Stimulated activated naive CD8-positive, alpha-beta T cell treated with anti-CD3 and anti-CD28 coated beads, Interleukin-15, Interleukin-2, amounts not matched to agents 100 ng/mL and 50 ng/mL, for 24 hours (primary cell): ENCODE measurements at regions not wholly inside any gene's neighbourhood (a gene's known extent, or its start where the extent isn't known, plus 50 kb on each side); places are given as distances from the start of the nearest gene placed in this dataset.
"Not testable (repeated sequence)": the region's sequence is repeated elsewhere in the genome, so short reads cannot be mapped to it uniquely, and the experiment has no call there.

Source experiments
- H3K27ac Mint-ChIP-seq: one replicate; pipeline ENCODE4 v1.8.0; 2021; ENCODE audit warnings: mild to moderate bottlenecking, mixed read lengths
- H3K27me3 Mint-ChIP-seq: one replicate; pipeline ENCODE4 v1.8.0; 2021; ENCODE audit warnings: mixed read lengths
- H3K36me3 Mint-ChIP-seq: one replicate; pipeline ENCODE4 v1.8.0; 2021; ENCODE audit warnings: low read depth, mixed read lengths
- H3K4me1 Mint-ChIP-seq: one replicate; pipeline ENCODE4 v1.8.0; 2021; ENCODE audit warnings: low read depth, mixed read lengths
- H3K4me3 Mint-ChIP-seq: one replicate; pipeline ENCODE4 v1.8.0; 2021; ENCODE audit warnings: mild to moderate bottlenecking, mixed read lengths
- H3K9me3 Mint-ChIP-seq: one replicate; pipeline ENCODE4 v1.8.0; 2021; ENCODE audit warnings: mixed read lengths

DNA sequence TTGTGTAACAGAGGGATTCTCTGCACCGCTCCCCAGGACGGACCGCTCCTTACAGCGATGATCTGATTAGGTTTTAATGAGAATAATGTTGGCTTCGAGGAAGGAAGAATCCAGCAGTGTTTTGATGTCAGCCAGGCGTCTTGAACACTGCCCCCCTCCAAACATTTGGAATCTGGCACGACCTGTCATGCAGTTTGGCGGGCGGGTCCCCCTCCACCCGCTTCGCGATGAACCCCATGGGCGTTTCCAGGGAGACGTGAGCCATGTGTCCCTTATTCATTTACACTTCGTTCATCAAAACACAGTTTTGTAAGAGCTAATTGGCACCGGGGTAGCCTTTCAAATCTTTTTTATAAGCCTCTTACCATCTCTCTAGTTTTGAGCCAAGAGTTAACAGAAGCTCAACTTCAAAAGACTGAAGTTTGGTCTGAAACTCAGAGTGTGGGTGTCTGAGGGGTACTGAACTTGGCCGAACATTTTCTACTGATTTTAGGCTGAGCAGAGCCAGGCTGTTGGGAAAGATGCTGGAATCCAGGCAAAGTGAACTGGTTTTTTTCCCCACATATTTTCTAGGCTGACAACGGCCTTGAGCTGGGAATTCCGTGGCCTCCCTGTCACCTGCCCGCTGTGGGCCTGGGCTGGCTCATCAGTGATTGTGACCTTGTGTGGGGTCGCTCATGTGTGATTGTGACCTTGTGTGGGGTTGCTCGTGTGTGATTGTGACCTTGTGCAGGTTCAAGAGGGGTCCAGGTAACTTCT lies 214.8 kb upstream of the ZNF469 start:
- not testable (repeated sequence) for H3K27ac Mint-ChIP-seq, H3K9me3 Mint-ChIP-seq, H3K36me3 Mint-ChIP-seq, H3K4me3 Mint-ChIP-seq, H3K4me1 Mint-ChIP-seq
- peaks cover 21% of the 10 kb centered on the region for H3K27me3 Mint-ChIP-seq

DNA sequence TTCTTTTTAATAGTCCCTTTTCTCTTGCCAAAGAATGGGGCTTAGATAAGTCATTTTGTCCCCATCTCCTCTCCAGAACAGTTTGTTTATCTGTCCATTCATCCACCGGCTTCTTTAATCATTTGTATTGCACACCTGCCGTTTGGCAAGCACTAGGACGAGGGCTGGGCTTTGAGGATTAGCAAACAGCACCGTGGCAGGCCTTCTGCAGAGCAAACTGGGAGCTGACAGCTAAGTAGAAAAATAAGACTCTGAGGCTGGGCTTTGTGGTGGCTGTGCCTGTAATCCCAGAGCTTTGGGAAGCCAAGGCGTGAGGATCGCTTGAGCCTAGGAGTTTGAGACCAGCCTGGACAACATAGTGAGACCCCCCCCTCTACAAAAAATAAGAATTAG lies 214.2 kb upstream of the ZNF469 start:
- peaks cover 23% of the 10 kb centered on the region for H3K27me3 Mint-ChIP-seq
- H3K36me3 Mint-ChIP-seq, H3K9me3 Mint-ChIP-seq, H3K4me1 Mint-ChIP-seq, H3K4me3 Mint-ChIP-seq, H3K27ac Mint-ChIP-seq: not testable (repeated sequence)

DNA sequence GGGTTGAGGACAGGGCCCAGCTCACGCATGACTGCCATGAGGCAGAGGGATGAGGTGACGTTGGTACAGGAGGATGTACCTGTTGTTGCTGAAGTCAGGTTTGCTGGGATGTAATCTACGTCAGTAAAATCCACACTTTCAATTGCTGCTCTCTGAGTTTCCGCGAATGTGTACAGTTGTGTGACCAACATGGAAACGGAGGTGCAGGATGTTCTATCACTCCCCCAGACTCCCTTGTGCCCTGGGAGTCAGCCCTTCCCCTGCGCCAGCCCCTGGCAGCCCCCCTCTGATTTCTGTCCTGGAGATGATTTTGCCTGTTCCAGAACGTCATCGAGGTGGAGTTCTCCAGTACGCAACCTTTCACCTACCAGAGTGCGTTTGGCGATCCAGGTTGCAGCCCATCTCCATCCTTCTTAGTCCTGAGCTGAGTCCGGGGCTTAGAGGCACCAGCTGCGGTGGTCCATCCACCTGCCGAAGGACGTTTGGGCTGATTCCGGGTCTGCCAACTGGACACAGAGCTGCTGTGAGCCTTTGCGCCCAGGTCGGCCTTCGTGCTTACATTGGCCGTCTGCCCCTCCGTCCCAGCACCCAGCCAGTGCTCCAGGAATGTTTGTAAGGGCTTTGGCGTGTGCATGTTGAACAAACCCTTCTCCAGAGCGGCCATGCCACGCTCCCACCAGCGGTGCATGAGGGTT lies 213.5 kb upstream of the ZNF469 start:
- not testable (repeated sequence) for H3K27ac Mint-ChIP-seq, H3K4me3 Mint-ChIP-seq, H3K36me3 Mint-ChIP-seq, H3K4me1 Mint-ChIP-seq, H3K9me3 Mint-ChIP-seq
- H3K27me3 Mint-ChIP-seq, result peaks cover 23% of the 10 kb centered on the region

DNA sequence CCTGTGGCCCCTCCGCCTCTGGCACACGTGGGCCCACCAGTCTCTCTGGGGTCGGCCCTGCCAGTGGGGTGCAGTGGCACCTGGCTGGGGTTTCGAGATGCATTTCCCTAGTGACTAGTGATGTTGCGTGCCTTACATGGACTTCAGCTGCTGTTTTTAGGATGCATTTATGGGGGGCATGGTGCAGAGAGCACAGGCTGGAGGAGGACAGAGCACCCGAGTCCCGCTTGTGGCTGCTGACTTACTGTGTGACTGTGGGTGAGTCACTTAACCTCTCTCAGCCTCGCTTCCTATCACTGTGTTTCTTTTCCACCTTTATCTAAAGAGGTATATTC lies 213.0 kb upstream of the ZNF469 start:
- not testable (repeated sequence) for H3K27ac Mint-ChIP-seq, H3K36me3 Mint-ChIP-seq, H3K9me3 Mint-ChIP-seq, H3K4me1 Mint-ChIP-seq, H3K4me3 Mint-ChIP-seq
- H3K27me3 Mint-ChIP-seq, result peaks cover 23% of the 10 kb centered on the region

DNA sequence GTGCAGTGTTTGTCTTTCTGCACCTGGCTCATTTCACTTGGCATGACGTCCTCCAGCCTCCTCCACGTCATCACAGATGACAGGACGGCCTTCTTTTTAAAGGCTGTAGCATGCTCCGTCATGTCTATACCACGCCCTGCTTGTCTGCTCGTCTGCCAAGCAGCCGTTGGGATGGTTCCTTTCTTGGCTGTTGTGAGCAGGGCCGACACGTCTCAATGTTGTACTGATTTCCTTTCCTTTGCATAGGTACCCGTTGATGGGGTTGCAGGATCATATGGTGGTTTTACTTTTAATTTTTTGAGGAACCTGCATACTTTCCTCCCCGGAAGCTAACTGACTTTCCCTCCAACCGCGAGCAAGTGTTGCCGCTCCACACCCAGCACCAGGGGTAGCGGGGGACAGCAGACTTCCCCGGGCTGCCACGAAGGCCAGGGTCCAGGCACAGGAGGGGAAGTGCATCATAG lies 212.2 kb upstream of the ZNF469 start:
- no peak overlapping the region for H3K27ac Mint-ChIP-seq
- peaks cover 5% of the 10 kb centered on the region for H3K4me1 Mint-ChIP-seq
- H3K9me3 Mint-ChIP-seq, result peaks cover 4% of the 10 kb centered on the region
- no peak overlapping the region for H3K4me3 Mint-ChIP-seq
- no peaks in the 10 kb centered on the region for H3K36me3 Mint-ChIP-seq
- peaks cover 23% of the 10 kb centered on the region for H3K27me3 Mint-ChIP-seq

DNA sequence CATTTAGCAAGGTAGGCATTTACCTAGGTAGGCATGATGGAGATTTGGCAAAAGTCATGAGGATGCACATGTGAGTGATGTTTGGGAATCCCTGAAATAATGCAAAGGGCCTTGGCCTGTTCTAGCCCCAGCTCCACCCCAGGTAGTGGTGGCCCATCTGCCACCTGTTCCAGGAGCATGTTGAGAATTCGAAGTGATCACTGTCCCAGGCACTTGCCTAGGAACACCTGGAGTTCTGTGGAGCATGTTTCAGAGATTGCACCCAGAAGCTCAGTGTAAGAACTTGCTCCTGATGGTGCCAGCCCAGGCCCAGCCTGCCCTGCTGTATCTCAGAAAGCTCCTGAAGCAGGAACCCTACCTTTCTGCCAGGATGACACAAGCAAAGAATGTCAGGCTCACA lies 211.6 kb upstream of the ZNF469 start:
- H3K36me3 Mint-ChIP-seq, H3K27ac Mint-ChIP-seq, H3K4me1 Mint-ChIP-seq, H3K9me3 Mint-ChIP-seq, H3K4me3 Mint-ChIP-seq: not testable (repeated sequence)
- H3K27me3 Mint-ChIP-seq, result peaks cover 23% of the 10 kb centered on the region

DNA sequence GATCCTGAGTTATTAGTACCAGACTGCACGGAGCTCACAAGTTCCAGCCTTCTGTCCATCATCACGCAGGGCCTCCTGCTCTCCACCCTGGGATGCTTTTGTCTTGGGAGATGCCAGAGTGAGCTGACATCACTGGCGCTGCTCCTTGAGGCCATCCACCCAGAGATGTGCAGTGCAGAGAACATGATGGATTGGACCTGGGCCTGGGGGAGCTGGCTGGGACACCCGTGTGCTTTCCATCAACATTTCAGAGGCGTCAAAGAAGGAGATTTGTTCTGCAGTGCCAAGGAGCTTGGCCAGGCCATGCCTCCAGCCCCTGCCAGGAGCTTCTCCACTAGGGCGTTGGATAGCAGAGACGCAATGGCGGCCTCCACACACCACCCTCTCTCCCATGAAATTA lies 206.6 kb upstream of the ZNF469 start:
- H3K4me1 Mint-ChIP-seq, H3K27ac Mint-ChIP-seq, H3K9me3 Mint-ChIP-seq, H3K36me3 Mint-ChIP-seq, H3K4me3 Mint-ChIP-seq: not testable (repeated sequence)
- peaks cover 16% of the 10 kb centered on the region for H3K27me3 Mint-ChIP-seq

DNA sequence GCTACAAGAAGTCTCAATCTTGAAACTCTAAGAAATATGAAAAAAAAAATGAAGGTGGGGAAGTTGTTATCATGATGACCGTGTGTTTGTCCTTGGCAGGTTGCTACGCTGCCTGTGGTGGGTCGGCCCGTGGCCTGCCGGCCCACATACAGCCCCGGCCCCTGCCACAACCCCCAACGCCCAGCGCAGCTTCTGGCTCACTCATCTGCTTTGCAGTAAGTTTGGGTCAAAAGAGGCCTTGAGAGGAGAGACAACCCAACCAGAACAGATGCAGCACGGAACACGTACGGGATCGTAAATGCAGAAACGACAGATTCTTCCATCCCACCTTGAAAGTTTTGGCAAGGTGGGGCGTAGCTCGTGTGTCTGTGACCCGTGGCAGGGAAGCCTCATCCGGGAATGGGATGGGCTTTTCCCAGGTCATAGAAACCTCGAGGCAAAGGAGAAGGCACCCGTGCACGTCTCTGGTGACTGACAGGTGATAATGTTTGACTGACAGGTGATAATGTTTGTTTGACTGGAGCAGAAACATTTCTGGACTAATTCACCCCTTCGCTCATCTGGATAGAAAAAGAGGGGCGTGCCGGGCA lies 206.1 kb upstream of the ZNF469 start:
- H3K27me3 Mint-ChIP-seq, result peaks cover 12% of the 10 kb centered on the region
- not testable (repeated sequence) for H3K9me3 Mint-ChIP-seq, H3K36me3 Mint-ChIP-seq, H3K4me1 Mint-ChIP-seq, H3K27ac Mint-ChIP-seq, H3K4me3 Mint-ChIP-seq

DNA sequence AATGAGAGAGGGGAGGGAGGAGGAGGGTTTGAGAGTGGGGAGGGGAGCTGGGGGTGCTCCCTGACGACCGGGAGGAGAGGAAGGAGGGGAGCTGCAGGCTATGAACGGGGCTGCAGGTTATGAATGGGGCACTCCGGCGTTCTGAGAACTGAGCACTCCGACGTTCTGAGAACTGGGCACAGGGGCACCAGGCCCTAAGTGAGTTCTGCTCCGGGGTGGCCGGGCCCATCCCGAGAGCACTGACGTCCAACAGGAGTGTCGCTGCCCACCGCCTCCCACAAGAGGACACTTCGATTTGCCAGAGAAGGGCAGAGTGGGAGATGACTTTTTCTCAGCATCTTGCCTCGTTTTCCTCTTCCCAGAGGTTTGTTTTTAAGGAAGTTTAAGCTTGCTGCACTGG lies 204.5 kb upstream of the ZNF469 start:
- not testable (repeated sequence) for H3K27me3 Mint-ChIP-seq, H3K36me3 Mint-ChIP-seq, H3K9me3 Mint-ChIP-seq, H3K27ac Mint-ChIP-seq, H3K4me3 Mint-ChIP-seq, H3K4me1 Mint-ChIP-seq

DNA sequence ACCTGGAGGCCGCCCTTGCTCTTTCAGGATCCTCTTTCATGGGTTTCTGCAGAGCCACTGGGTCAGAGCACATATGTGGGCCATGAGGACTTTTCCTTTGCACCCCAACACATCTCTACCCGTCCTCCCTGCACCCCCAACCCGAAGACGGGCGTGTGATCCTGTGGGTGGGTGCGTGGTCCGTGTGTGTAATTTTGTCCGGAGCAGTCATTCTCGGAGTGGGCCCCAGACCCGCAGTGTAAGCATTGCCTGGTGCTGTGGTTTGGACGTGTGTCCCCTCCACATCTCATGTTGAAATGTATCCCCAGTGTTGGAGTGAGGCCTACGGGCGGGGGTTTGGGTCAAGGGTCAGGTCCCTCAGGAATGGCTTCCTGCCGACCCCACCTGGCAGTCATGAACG lies 203.9 kb upstream of the ZNF469 start:
- not testable (repeated sequence) for H3K4me1 Mint-ChIP-seq, H3K27me3 Mint-ChIP-seq, H3K36me3 Mint-ChIP-seq, H3K27ac Mint-ChIP-seq, H3K4me3 Mint-ChIP-seq, H3K9me3 Mint-ChIP-seq

DNA sequence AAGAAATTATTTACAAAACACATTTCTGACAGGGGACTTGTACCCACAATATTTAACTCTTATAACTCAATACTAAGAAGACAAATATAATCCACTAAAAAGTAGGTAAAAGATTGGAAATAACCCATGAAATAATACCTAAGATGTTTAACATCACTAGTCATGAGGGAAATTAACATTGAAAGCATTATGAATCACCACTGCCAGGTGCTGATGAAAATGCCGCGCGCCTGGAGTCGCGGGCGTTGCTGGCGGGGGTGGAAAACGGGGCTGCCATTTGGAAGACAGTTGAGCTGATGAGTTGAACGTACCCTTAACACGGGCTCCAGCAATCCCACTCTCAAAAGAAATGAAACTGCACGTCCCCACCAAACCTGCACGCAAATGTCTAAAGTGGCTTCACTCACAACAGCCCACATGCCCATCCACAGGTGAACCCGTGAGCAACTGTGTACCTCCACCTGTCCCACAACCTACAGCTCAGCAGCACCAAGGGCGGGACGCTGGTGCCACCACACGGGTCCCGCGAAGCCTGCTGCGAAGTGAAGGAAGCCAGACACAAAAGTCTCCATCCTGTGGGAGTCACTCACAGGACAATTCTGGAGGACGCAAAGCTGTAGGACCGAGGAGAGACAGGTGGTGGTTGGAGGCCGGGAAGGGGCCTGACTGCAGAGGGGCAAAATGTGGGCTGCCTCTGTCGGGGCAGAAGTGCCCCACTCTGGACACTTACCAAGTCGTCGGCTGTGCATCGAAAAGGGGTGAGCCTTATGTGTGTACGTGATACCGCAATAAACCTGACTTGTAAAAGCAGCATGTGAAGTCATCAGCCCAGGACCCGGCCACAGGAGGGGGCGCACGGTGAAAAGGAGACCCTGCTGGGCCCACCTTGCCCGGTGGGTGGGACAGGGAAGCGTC lies 199.5 kb upstream of the ZNF469 start:
- H3K36me3 Mint-ChIP-seq, H3K4me3 Mint-ChIP-seq: not testable (repeated sequence)

DNA sequence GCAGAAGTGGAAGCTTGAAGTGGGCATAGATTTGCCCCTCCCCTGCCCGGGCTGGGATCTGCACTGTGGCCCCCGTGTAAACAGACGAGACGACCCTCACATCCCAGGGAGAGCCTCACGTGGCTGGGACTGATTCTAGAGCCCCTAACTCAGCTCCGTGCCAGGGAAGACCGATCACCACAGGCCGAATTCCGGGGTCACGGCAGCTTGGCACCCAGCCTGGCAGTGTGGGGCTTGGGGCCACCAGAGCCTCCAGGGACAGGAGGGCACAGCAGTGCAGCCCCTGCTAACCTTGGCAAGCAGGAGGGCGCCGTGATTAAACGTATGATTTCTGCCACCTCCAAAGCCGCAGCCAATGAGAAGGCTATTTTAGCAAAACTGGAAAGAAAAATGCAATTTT lies 198.7 kb upstream of the ZNF469 start:
- not testable (repeated sequence) for H3K27me3 Mint-ChIP-seq, H3K27ac Mint-ChIP-seq, H3K4me1 Mint-ChIP-seq, H3K36me3 Mint-ChIP-seq, H3K4me3 Mint-ChIP-seq, H3K9me3 Mint-ChIP-seq

More for the DNA sequence above, 199.5 kb upstream of the ZNF469 start:
- not testable (repeated sequence) for H3K4me1 Mint-ChIP-seq, H3K27ac Mint-ChIP-seq, H3K9me3 Mint-ChIP-seq, H3K27me3 Mint-ChIP-seq

DNA sequence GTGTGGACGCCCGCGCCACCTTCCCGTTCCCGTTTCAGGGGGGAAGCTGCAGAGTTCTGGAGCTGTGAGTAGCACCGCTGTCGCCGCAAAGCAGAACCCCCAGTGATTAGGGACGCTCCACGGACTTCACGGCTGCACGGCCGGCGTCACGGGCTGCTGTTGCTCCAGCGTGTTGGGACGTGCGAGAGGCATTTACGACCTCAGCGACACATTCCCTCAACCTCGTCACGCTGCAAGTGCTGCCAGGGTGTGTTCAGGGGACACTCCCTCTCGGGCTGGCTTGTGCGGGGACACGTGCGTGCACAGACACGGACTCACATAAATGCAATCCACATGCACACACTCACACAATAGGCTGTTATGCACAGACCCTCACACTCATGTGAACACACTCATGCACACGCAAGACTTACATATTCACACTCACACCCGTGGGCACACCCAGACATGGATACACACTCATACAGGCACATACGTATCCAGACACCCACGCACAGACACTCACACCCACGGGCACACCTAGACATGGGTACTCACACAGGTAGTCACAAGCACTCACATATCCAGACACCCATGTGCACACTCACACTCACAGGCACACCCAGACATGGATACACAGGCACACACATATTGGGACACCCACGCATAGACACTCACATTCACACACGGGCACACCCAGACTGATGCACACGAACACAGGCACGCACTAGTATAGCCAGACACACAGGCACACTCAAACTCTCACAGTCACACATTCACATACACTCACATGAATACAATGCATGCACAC lies 198.0 kb upstream of the ZNF469 start:
- H3K9me3 Mint-ChIP-seq, H3K36me3 Mint-ChIP-seq, H3K27ac Mint-ChIP-seq, H3K4me1 Mint-ChIP-seq, H3K4me3 Mint-ChIP-seq, H3K27me3 Mint-ChIP-seq: not testable (repeated sequence)

DNA sequence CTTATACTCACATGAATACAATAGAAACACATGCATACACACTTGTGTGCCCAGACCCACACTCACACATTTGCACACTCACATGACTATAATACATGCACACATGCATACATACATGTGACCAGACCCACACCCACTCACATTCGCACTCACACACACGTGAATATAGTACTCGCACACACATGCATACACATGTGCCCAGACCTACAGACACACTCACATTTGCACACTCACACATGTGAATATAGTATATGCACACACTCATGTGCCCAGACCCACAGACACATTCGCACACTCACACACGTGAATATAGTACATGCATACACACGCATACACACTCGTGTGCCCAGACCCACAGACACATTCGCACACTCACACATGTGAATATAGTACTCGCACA lies 197.4 kb upstream of the ZNF469 start:
- not testable (repeated sequence) for H3K36me3 Mint-ChIP-seq, H3K27ac Mint-ChIP-seq, H3K27me3 Mint-ChIP-seq, H3K9me3 Mint-ChIP-seq, H3K4me3 Mint-ChIP-seq, H3K4me1 Mint-ChIP-seq
